ENCODE measurements at regions not wholly inside any gene's neighbourhood (a gene's known extent, or its start where the extent isn't known, plus 50 kb on each side); places are given as distances from the start of the nearest gene placed in this dataset.
A peak's percentile ranks its signal among the peaks of the same experiment; 100 is the strongest.
"Not testable (repeated sequence)": the region's sequence is repeated elsewhere in the genome, so short reads cannot be mapped to it uniquely, and the experiment has no call there.

DNA sequence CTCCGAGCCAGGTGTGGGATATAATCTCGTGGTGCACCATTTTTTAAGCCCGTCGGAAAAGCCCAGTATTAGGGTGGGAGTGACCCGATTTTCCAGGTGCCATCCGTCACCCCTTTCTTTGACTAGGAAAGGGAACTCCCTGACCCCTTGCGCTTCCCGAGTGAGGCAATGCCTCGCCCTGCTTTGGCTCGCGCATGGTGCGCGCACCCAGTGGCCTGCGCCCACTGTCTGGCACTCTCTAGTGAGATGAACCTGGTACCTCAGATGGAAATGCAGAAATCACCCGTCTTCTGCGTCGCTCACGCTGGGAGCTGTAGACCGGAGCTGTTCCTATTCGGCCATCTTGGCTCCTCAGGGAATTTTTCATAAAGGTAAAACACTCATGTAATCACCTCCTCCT, 63.9 kb downstream of the RWDD3 start:
- H3K4me3 ChIP-seq (ENCODE audit: low read depth, low read length) = not testable (repeated sequence)

- TF ChIP-seq, protein P1, sequence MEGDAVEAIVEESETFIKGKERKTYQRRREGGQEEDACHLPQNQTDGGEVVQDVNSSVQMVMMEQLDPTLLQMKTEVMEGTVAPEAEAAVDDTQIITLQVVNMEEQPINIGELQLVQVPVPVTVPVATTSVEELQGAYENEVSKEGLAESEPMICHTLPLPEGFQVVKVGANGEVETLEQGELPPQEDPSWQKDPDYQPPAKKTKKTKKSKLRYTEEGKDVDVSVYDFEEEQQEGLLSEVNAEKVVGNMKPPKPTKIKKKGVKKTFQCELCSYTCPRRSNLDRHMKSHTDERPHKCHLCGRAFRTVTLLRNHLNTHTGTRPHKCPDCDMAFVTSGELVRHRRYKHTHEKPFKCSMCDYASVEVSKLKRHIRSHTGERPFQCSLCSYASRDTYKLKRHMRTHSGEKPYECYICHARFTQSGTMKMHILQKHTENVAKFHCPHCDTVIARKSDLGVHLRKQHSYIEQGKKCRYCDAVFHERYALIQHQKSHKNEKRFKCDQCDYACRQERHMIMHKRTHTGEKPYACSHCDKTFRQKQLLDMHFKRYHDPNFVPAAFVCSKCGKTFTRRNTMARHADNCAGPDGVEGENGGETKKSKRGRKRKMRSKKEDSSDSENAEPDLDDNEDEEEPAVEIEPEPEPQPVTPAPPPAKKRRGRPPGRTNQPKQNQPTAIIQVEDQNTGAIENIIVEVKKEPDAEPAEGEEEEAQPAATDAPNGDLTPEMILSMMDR (IDR thresholded peaks at IDR 0.05; ENCODE audit: borderline replicate concordance, insufficient read depth, low read depth, low read length) = no peak
- no peak overlapping the region for H3K4me3 ChIP-seq (ENCODE audit: low read depth, low read length)
Measured at GRCh38 chr1:95301091-95301490, 67.1 kb downstream of the RWDD3 start.

GRCh38 chr1:95301614-95302013, 67.6 kb downstream of the RWDD3 start:
- TF ChIP-seq, protein P1 (IDR thresholded peaks at IDR 0.05; ENCODE audit: borderline replicate concordance, insufficient read depth, low read depth, low read length) = no peak
- H3K4me3 ChIP-seq (ENCODE audit: low read depth, low read length) = no peak overlapping the region

DNA sequence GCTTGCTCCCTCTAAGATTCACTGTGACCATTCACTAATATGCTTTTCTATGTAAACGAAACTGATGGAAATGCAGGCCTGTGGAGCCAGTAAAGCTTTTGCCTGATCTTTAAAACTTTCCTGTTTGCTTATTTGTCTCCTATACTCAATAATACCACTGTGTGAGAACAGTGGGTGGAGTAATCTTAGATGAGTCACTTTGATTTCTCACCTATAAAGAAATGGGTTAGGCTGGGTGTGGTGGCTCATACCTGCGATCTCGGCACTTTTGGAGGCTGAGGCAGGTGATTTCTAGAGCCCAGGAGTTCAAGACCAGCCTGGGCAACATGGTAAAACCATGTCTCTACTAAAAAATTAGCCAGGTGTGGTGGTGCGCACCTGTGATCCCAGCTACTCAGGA, 70.8 kb downstream of the RWDD3 start:
- TF ChIP-seq, protein P1 (IDR thresholded peaks at IDR 0.05; ENCODE audit: borderline replicate concordance, insufficient read depth, low read depth, low read length) = no peak
- H3K4me3 ChIP-seq (ENCODE audit: low read depth, low read length) = no peak overlapping the region

GRCh38 chr1:95308276-95309030, 74.4 kb downstream of the RWDD3 start:
- no peak overlapping the region for H3K4me3 ChIP-seq (ENCODE audit: low read depth, low read length)
- TF ChIP-seq, protein P1 (IDR thresholded peaks at IDR 0.05; ENCODE audit: borderline replicate concordance, insufficient read depth, low read depth, low read length) = no peak

GRCh38 chr1:95309031-95309471, 75.0 kb downstream of the RWDD3 start:
- no peak overlapping the region for H3K4me3 ChIP-seq (ENCODE audit: low read depth, low read length)
- TF ChIP-seq, protein P1 (IDR thresholded peaks at IDR 0.05; ENCODE audit: borderline replicate concordance, insufficient read depth, low read depth, low read length) = peak; percentile 20; the same call in 1 of the 2 replicates

DNA sequence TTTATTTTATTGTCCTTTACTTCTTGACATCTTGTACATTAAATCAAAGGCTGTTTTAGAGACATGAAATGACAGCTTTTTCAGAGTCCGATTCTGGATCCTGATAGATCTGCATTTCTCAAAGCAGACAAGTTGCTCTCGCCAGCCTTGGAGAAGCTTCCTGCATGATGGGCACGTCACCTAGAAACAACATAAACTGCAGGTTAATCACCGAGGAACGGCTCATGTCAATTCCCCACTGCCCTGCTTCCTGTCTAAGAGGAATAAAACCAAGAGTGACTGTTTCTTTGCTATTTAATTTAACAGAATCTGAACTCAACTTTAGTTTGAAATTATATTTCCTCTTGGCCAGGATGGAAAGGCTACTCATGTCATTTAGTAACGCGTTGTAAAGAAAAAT, 77.0 kb downstream of the RWDD3 start:
- TF ChIP-seq, protein P1 (IDR thresholded peaks at IDR 0.05; ENCODE audit: borderline replicate concordance, insufficient read depth, low read depth, low read length) = no peak
- no peak overlapping the region for H3K4me3 ChIP-seq (ENCODE audit: low read depth, low read length)
